ENCODE measurements at regions not wholly inside any gene's neighbourhood (a gene's known extent, or its start where the extent isn't known, plus 50 kb on each side); places are given as distances from the start of the nearest gene placed in this dataset.
"Not testable (repeated sequence)": the region's sequence is repeated elsewhere in the genome, so short reads cannot be mapped to it uniquely, and the experiment has no call there.

GRCh38 chr1:241447031-241447644 lies 72.4 kb downstream of the FH start:
- Histone ChIP-seq H3K4me2 (ENCODE audit: low read length) (no peak overlapping the region), H3K4me1 (ENCODE audit: control insufficient read depth, insufficient read depth, low read length) (peaks cover 9% of the 10 kb centered on the region), H3K27me3 (ENCODE audit: control insufficient read depth, insufficient read depth, low read length) (no peaks in the 10 kb centered on the region), H3K36me3 (ENCODE audit: insufficient read depth, low read length) (no peaks in the 10 kb centered on the region), H3K9me3 (replicated peaks; ENCODE audit: low read length) (peaks cover 3% of the 10 kb centered on the region), H3K4me3 (ENCODE audit: low read length) (no peak overlapping the region), H3K9ac (ENCODE audit: low read depth, low read length) (no peak overlapping the region)

- no peaks in the 10 kb centered on the region for H3K27me3 ChIP-seq (ENCODE audit: control insufficient read depth, insufficient read depth, low read length)
- no peaks in the 10 kb centered on the region for H3K36me3 ChIP-seq (ENCODE audit: insufficient read depth, low read length)
- H3K9me3 ChIP-seq (replicated peaks; ENCODE audit: low read length) = peaks cover 3% of the 10 kb centered on the region
- H3K4me2 ChIP-seq (ENCODE audit: low read length) = no peak overlapping the region
- H3K4me1 ChIP-seq (ENCODE audit: control insufficient read depth, insufficient read depth, low read length) = peaks cover 9% of the 10 kb centered on the region
- H3K4me3 ChIP-seq (ENCODE audit: low read length) = no peak overlapping the region
- H3K9ac ChIP-seq (ENCODE audit: low read depth, low read length) = no peak overlapping the region
Measured at GRCh38 chr1:241444836-241445235, 74.7 kb downstream of the FH start.

- Histone ChIP-seq H3K9me3 (replicated peaks; ENCODE audit: low read length) (peaks cover 3% of the 10 kb centered on the region), H3K4me3 (ENCODE audit: low read length) (no peak overlapping the region), H3K4me2 (ENCODE audit: low read length) (no peak overlapping the region), H3K27me3 (ENCODE audit: control insufficient read depth, insufficient read depth, low read length) (no peaks in the 10 kb centered on the region), H3K36me3 (ENCODE audit: insufficient read depth, low read length) (no peaks in the 10 kb centered on the region), H3K4me1 (ENCODE audit: control insufficient read depth, insufficient read depth, low read length) (peaks cover 9% of the 10 kb centered on the region), H3K9ac (ENCODE audit: low read depth, low read length) (no peak overlapping the region)
Measured at GRCh38 chr1:241443561-241443960, 76.0 kb downstream of the FH start.

GRCh38 chr1:241442686-241443085 lies 76.9 kb downstream of the FH start:
- Histone ChIP-seq H3K4me3 (ENCODE audit: low read length) (no peak overlapping the region), H3K36me3 (ENCODE audit: insufficient read depth, low read length) (no peaks in the 10 kb centered on the region), H3K9me3 (replicated peaks; ENCODE audit: low read length) (peaks cover 3% of the 10 kb centered on the region), H3K9ac (ENCODE audit: low read depth, low read length) (no peak overlapping the region), H3K27me3 (ENCODE audit: control insufficient read depth, insufficient read depth, low read length) (no peaks in the 10 kb centered on the region), H3K4me1 (ENCODE audit: control insufficient read depth, insufficient read depth, low read length) (peaks cover 8% of the 10 kb centered on the region), H3K4me2 (ENCODE audit: low read length) (no peak overlapping the region)

- no peak overlapping the region for H3K4me3 ChIP-seq (ENCODE audit: low read length)
- no peaks in the 10 kb centered on the region for H3K27me3 ChIP-seq (ENCODE audit: control insufficient read depth, insufficient read depth, low read length)
Measured at GRCh38 chr1:241440904-241441303, 78.7 kb downstream of the FH start.

GRCh38 chr1:241438686-241439085 lies 80.9 kb downstream of the FH start:
- not testable (repeated sequence) for H3K4me1 ChIP-seq (ENCODE audit: control insufficient read depth, insufficient read depth, low read length); H3K9ac ChIP-seq (ENCODE audit: low read depth, low read length); H3K9me3 ChIP-seq (replicated peaks; ENCODE audit: low read length); H3K4me3 ChIP-seq (ENCODE audit: low read length); H3K4me2 ChIP-seq (ENCODE audit: low read length); H3K36me3 ChIP-seq (ENCODE audit: insufficient read depth, low read length); H3K27me3 ChIP-seq (ENCODE audit: control insufficient read depth, insufficient read depth, low read length)

More at GRCh38 chr1:241440904-241441303, 78.7 kb downstream of the FH start:
- Histone ChIP-seq H3K9me3 (replicated peaks; ENCODE audit: low read length) (peaks cover 3% of the 10 kb centered on the region), H3K9ac (ENCODE audit: low read depth, low read length) (no peak overlapping the region), H3K4me2 (ENCODE audit: low read length) (no peak overlapping the region), H3K4me1 (ENCODE audit: control insufficient read depth, insufficient read depth, low read length) (no peaks in the 10 kb centered on the region), H3K36me3 (ENCODE audit: insufficient read depth, low read length) (no peaks in the 10 kb centered on the region)

GRCh38 chr1:241432241-241432640 lies 75.2 kb upstream of the RGS7 start:
- H3K4me1 ChIP-seq (ENCODE audit: control insufficient read depth, insufficient read depth, low read length) = peaks cover 9% of the 10 kb centered on the region
- H3K9me3 ChIP-seq (replicated peaks; ENCODE audit: low read length) = no peaks in the 10 kb centered on the region
- H3K4me3 ChIP-seq (ENCODE audit: low read length) = no peak overlapping the region
- H3K4me2 ChIP-seq (ENCODE audit: low read length) = no peak overlapping the region
- no peak overlapping the region for H3K9ac ChIP-seq (ENCODE audit: low read depth, low read length)
- no peaks in the 10 kb centered on the region for H3K27me3 ChIP-seq (ENCODE audit: control insufficient read depth, insufficient read depth, low read length)
- H3K36me3 ChIP-seq (ENCODE audit: insufficient read depth, low read length) = no peaks in the 10 kb centered on the region

GRCh38 chr1:241425091-241425490 lies 68.1 kb upstream of the RGS7 start:
- H3K4me3 ChIP-seq (ENCODE audit: low read length); H3K36me3 ChIP-seq (ENCODE audit: insufficient read depth, low read length); H3K9me3 ChIP-seq (replicated peaks; ENCODE audit: low read length); H3K27me3 ChIP-seq (ENCODE audit: control insufficient read depth, insufficient read depth, low read length); H3K9ac ChIP-seq (ENCODE audit: low read depth, low read length): not testable (repeated sequence)
- H3K4me1 ChIP-seq (ENCODE audit: control insufficient read depth, insufficient read depth, low read length) = peaks cover 19% of the 10 kb centered on the region
- H3K4me2 ChIP-seq (ENCODE audit: low read length) = peak overlapping the region; percentile 99

- H3K4me3 ChIP-seq (ENCODE audit: low read length) = peak overlapping the region; percentile 83
- H3K27me3 ChIP-seq (ENCODE audit: control insufficient read depth, insufficient read depth, low read length) = no peaks in the 10 kb centered on the region
- peaks cover 24% of the 10 kb centered on the region for H3K4me1 ChIP-seq (ENCODE audit: control insufficient read depth, insufficient read depth, low read length)
- H3K9me3 ChIP-seq (replicated peaks; ENCODE audit: low read length) = no peaks in the 10 kb centered on the region
- peak overlapping the region; percentile 82 for H3K9ac ChIP-seq (ENCODE audit: low read depth, low read length)
- H3K4me2 ChIP-seq (ENCODE audit: low read length) = peak overlapping the region; percentile 99
- no peaks in the 10 kb centered on the region for H3K36me3 ChIP-seq (ENCODE audit: insufficient read depth, low read length)
Measured at GRCh38 chr1:241424480-241424971, 67.5 kb upstream of the RGS7 start.

GRCh38 chr1:241423541-241424479 lies 66.8 kb upstream of the RGS7 start:
- H3K9ac ChIP-seq (ENCODE audit: low read depth, low read length) = peak overlapping the region; percentile 82

GRCh38 chr1:241422470-241422869 lies 65.5 kb upstream of the RGS7 start:
- Histone ChIP-seq H3K4me3 (ENCODE audit: low read length) (no peak overlapping the region), H3K4me1 (ENCODE audit: control insufficient read depth, insufficient read depth, low read length) (peaks cover 26% of the 10 kb centered on the region), H3K36me3 (ENCODE audit: insufficient read depth, low read length) (no peaks in the 10 kb centered on the region), H3K27me3 (ENCODE audit: control insufficient read depth, insufficient read depth, low read length) (no peaks in the 10 kb centered on the region), H3K9me3 (replicated peaks; ENCODE audit: low read length) (no peaks in the 10 kb centered on the region), H3K9ac (ENCODE audit: low read depth, low read length) (no peak overlapping the region), H3K4me2 (ENCODE audit: low read length) (no peak overlapping the region)

More at GRCh38 chr1:241423541-241424479, 66.8 kb upstream of the RGS7 start:
- H3K36me3 ChIP-seq (ENCODE audit: insufficient read depth, low read length) = no peaks in the 10 kb centered on the region
- H3K4me3 ChIP-seq (ENCODE audit: low read length) = peak overlapping the region; percentile 83
- H3K9me3 ChIP-seq (replicated peaks; ENCODE audit: low read length) = no peaks in the 10 kb centered on the region
- no peaks in the 10 kb centered on the region for H3K27me3 ChIP-seq (ENCODE audit: control insufficient read depth, insufficient read depth, low read length)
- peak overlapping the region; percentile 99 for H3K4me2 ChIP-seq (ENCODE audit: low read length)
- peaks cover 26% of the 10 kb centered on the region for H3K4me1 ChIP-seq (ENCODE audit: control insufficient read depth, insufficient read depth, low read length)
